Germinal center (tissue), 1 donor: ENCODE measurements at regions not wholly inside any gene's neighbourhood (a gene's known extent, or its start where the extent isn't known, plus 50 kb on each side); places are given as distances from the start of the nearest gene placed in this dataset.
"Not testable (repeated sequence)": the region's sequence is repeated elsewhere in the genome, so short reads cannot be mapped to it uniquely, and the experiment has no call there.

Source experiments
- DNase-seq: peaks from one replicate; pipeline ENCODE4 v3.0.0; 2012; ENCODE audit warnings: mixed read lengths, low spot score

DNA sequence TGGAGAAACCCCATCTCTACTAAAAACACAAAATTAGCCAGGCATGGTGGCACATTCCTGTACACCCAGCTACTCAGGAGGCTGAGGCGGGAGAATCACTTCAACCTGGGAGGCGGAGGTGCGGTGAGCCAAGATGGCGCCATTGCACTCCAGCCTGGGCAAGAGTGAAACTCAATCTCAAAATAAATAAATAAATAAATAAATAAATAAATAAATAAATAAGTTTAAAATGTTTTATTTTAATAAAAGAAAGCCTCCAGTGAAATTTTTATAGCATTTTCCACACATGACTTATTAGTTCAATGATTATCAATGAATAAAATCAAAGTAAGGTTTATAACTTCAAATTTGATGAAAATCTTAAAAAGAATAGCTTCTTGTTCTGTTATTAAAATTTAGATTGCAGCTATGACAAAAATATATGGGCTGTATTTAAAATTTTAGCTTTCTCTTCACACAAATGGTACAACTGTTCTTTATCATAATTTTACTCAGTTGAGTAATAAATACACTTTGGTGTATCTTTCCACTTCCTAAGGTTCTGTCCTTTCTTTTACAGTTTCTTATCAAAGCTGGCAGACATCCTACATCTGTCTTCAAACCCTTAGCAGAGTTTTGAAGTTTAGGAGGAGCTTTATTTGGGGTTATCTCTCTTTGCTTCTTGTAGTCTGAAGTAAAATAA lies 78.4 kb upstream of the ZSWIM2 start:
- no peak for DNase-seq

DNA sequence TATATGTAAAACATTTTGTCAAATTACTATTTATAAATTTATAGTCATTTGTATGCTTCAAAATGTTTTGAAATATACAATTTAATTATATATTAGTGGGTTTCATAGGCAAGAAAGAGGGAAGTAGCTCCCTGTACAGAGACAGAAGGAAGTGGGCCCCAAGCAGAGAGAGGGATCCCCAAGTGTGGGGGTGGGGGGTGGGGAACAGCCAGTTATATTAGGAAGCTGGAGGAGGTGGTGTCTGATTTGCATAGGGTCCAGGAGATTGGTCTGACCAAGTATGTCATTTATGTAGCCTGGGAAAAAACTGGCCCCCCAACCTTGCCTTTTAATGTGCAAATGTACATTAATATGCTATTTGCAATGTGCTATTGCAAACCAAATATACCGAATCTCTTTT lies 76.5 kb upstream of the ZSWIM2 start:
- no peak for DNase-seq

DNA sequence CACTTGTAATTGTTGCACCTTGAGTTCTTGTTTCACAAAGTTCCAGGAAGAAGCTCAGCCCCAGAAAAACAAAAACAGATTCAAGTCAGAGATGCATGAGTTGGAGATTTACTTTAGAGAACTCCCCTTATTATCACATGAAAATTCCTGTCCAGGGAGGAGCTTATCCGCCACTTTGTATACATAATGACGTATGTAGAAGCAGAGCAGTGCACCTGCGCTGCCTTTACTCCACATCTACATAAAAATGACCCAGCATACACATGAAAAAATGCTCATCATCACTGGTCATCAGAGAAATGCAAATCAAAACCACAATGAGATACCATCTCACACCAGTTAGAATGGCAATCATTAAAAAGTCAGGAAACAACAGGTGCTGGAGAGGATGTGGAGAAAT lies 73.3 kb upstream of the ZSWIM2 start:
- DNase-seq = not testable (repeated sequence)

DNA sequence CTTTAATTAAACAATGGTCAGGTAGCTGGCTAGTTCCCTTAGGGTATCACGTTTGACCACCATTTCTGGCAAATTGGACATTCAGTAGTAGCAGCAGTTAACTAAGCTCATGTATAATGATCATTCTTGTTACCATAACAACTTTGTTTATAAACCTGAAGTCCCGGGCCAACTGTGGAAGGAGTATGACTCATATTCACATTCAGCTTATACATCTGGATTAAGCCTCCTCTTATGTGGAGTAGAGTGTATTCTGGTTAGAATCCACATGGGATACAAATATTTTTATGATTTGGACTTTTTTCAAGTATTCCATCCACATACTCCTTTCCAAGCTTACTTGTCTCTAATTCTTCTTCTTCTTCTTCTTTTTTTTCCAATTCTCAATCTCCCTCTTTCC lies 70.3 kb upstream of the ZSWIM2 start:
- no peak for DNase-seq

DNA sequence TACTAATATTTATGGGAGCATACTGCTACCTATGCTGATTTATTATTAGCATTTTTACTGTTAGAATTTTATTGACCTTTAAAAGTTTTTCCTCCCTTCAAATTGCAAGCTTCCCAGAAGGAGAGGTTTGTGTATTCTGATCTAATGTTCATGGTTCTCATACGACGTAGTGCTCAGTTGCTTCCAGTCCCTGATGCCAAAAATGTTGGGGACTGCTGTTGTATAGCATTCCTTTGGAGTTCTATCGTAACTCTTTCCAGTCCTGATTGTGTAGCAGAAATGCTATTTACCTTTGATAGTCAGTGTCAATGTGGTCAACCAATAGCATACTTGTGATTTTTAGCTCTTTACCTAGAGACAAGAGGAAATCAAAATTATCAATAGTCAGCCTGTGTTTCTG lies 69.5 kb upstream of the ZSWIM2 start:
- no peak for DNase-seq

DNA sequence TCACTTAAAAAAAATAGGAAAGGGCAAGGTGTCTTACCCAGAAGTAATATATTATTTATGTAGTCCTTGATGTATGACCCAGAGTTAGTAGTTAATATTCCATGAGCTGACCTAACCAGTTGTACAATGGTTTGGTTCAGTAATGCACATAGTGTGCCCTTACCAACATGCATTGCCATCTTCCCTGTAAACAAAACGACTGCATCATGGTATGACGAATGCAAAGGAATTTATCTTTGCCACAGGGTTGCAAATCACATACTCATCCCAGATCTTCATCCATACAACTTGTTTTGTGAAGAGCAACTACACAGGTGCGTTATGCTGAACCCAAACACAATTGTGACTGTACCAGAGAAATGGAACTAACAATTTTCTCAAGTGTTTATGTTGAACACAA lies 68.9 kb upstream of the ZSWIM2 start:
- no peak for DNase-seq

DNA sequence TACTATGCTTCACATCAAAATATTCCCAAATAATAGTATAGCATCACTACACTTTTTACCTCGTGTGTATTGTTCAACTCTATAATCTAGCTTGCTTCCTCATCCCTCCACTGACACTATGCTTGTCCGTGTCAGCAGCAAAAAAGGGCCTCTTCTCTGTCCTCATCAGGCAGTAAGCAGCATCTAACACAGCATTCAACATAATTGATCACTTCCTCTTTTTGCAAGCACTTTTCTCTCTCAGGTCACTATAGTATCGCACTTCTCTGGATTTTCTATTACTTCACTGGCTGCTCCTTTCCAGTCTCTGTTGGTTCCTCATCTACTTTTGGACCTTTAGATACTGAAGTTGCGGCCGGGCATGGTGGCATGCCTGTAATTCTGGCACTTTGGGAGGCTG lies 64.9 kb upstream of the ZSWIM2 start:
- DNase-seq = no peak

DNA sequence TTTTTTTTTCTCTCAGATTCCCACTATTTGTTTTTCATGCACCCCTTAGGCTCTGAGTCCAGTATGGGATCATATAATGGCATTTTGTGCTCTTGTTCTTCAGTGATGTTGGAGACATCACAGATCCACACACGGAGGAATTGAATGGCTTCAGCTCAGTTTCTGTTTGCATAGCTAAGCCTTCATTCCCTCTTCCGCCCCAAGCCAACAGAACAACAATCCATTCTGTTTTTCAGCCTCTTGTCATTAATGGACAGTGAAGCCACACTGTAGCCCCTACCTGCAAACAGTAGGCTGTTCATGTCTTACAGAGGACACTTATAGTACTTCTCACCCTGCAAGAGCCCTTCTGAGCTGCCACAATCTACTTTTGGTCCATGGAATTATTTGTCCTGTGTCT lies 64.0 kb upstream of the ZSWIM2 start:
- DNase-seq = no peak

DNA sequence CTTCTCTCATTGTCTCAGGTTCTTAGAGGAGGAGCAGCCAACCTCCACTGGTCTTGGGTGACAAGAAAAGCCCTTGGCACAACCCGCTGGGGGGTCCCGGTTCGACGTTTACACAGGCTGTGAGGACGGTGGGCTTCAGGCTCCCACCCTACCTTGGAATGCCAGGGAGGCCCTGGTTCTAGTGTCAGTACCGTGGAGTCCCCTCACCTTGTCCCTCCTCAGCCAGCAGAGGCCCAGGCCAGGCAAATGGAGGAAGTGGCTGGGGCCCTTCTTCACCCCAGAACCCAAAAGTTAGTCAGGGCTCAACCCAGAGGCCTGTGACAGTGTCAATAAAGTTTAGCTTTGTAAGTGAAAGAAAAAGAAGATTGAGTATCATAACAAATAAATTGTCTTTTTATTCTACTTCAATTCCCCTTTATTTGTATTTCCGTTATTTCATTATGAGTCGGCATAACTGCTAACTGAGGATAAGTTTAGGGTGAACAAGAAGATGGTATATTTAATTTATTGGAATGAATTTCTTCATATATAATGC lies 62.6 kb upstream of the ZSWIM2 start:
- DNase-seq = no peak

DNA sequence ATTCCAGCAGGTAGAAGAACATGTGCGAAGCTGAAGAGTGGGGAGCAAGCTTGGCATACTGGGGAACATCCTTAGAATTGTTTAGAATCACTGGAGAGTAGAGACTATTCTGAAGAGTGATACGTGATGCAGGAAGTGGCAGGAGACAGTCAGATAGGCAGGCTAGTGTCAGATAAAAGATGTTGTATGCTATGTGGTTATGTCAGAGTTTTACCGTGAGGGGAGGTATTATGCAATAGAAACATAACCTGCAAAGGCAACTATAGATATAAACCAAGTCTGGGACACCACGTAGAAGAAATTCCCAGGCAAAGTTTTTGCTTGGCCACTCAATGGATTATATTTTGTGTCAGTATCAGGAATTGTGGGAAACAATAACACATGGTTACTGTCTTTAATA lies 62.0 kb upstream of the ZSWIM2 start:
- no peak for DNase-seq

DNA sequence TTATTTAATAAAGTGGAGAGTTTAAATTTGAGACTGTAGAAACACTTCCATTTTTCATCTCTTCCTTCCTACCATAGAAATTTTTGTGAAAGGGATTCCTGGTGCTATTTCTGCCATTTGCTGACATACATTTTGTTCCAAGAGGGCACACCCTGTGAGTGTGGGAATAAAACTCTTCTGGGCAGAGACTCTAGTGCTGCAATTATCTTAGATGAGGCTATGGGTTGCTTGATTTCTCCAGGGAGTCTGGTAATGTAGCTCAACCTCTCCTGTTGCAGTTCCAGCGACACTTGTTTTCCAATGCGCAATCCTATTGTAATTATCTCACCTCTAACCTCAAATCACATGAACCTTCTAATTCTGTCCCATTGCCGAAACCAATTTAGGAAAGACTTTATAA lies 60.1 kb upstream of the ZSWIM2 start:
- DNase-seq = no peak

DNA sequence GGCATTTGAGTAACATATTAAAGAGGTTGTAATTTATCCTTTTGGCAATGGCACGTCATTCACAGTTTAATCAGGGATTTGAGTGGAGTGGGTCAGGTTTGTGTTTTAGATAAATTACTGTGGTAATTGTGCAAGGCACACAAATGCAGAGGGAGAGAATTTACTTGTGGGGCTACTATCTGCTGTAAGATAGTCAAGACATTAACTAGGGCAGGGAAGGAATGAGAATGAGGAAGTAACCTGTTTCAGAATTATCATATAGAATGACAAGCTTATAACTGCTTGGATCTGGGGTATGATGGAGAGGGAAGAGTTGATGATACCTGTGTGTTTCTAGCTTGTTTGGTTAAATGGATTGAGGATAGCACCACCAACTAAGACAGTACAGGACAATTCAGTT lies 58.9 kb upstream of the ZSWIM2 start:
- no peak for DNase-seq

DNA sequence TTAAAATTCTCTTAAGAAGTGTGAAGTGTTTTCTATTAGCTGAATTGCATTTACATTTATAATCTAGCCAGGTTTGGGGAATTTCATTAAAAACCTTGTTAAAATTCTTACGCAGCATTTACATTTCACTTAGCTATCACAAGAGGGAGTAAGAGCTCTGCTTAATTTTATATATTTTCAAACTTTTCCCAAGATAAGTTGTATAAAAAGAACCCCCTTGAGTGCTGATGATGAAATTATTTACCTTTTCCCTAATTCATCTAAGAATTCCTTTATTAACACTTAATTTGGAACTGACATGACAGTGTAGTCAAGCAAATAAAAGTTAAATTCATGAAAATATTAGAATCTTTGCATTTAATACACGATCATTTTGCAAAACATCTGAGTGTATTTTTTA lies 54.2 kb upstream of the ZSWIM2 start:
- no peak for DNase-seq
